Right ventricle myocardium superior (tissue), 1 donor: ENCODE measurements at regions not wholly inside any gene's neighbourhood (a gene's known extent, or its start where the extent isn't known, plus 50 kb on each side); places are given as distances from the start of the nearest gene placed in this dataset.

ENCODE experiments used
- ATAC-seq: fragments of 200-7000 bp; cut with Tn5 transposase; one replicate; pipeline ENCODE4 v1.9.1; 2020; ENCODE audit warnings: mild to moderate bottlenecking; ENCODE audit not compliant: poor library complexity
- DNase-seq: peaks from one replicate; pipeline ENCODE4 v3.0.0-alpha.2; 2020
- intact Hi-C: fragments of 100-400 bp; cut with DNase I; formaldehyde crosslinking; loops from one replicate; pipeline ENCODE4 v1.11.2; 2022
- donor health status: DM: no; HTN: yes; CAD: no; lungs with severe emphysema.

DNA sequence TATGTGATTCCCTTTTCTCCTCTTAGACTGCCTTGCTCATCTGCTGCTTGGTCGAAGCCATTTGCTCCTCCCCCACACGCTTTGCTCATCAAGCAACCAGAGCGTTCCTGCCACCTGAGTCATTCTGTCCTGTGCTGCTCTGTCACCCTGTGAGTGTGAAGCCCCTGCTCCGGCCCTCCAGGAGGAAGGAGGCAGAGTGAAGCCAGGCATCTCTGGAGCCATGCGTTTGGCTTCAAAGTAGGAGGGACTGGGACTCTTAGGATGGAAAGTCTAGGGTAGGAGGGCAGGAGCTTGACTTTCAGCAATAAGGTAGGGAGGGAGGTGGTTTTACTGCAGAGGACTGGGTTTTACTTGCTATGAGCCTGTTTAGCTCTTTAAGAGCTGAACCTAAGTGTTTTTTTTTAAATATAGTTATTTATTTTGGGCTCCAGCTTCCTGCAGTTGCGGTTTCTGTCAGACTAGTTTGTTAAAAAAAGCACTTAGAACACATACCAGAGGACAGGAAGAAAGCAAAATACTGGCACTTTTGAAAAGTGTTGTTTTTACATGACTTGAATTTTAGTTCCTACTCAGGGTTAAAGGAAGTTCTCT is 63.6 kb downstream of the SPINK2 start:
- no peak for ATAC-seq
- DNase-seq = no peak
- intact Hi-C loops = no loop called here

DNA sequence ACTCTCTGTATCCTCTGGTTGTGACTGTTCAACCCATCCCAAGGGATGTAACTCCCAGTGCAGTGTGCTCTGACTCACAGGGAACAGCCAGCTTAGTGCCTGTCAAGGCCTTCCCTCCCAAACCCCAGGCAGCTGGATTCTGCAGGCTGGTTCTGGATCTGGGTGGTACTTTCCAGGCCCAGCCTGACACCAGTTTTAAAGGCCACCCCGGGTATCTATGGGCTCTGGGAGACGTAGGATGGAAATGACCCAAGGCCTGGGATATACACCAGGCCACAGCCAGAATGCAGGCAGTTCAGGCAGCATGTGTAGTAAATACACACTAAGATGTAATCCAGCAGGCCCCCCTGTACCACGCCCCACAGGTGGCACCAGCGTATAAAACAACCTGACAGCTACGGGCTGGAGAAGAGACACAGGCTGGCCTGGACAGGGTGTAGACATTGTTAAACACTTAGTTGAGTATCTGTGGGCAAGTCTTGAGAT is 64.2 kb downstream of the SPINK2 start:
- no peak for ATAC-seq
- intact Hi-C loops = no loop called here
- DNase-seq = no peak

DNA sequence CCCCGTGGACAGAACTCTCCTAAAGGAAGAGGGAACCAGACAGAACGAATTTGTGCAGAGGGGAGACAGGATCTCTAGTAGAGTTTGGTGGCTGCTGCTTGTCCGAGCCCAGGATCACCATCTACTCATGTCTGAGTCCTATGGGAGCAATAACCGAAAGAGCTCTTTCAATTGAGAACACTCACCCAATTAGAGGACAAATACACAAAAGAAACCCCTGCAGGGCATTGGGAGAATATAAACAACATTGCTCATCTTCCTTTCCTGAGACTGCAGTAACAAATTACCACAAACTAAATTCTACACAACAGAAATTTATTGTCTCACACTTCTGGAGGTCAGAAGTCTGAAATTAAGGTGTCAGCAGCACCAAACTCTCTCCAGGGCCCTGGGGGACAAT is 65.6 kb downstream of the SPINK2 start:
- intact Hi-C loops = no loop called here

DNA sequence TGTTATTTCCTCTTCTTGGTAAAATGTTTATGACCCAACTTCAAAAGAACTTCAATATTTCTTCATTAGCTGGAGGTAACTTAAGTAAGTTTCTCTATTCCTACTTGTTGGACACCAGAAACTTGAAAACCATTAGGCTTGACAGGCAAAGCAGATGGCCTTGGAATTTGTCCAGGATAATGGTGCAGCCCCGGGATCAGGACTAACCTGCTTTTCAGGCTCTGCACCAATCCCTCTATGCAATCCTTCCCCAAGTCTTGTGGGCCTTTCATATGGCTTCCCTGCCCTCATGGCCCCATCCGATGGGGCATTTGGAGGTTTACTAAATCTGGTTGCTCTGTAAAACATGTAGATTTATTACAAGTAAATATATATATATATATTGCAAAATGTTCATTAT is 68.5 kb downstream of the SPINK2 start:
- ATAC-seq = no peak
- DNase-seq = no peak
- intact Hi-C loops = no loop called here

More for the DNA sequence above, 65.6 kb downstream of the SPINK2 start:
- no peak for ATAC-seq
- no peak for DNase-seq

DNA sequence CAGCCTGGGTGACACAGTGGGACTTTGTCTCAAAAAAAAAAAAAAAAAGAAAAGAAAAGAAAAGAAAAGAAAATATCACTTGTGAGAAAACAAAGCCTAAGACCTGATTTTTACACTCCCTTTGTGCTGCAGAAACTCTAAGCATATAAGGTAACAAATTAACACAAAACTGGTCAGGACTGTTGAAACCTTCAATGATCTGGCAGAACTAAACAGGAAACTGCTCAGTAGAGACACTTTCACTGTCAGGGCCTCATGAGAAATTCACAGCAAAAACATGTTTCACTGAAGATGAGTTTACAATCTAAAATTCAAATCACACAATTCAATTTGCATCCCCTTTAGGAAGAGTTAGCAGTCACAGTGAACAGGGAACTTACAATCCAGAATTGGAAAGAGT is 69.1 kb upstream of the HOPX start:
- ATAC-seq = no peak
- intact Hi-C loops = no loop called here

DNA sequence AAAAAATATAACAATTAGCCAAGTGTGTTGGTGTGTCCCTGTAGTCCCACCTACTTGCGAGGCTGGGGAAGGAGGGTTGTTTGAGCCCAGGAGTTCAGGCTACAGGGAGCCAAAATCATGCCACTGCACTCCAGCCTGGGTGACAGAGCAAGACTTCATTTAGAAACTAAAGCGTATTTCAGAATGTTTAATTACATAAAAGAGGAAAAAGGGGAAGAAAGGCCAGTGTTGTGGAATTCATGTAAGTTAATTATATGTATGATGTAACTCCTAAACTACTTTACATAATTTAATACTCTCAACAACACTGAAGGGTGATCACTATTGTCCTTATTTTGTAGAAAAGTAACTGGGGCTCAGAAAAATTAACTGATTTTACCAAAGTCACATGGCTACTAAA is 67.2 kb upstream of the HOPX start:
- intact Hi-C loops = no loop called here

More for the DNA sequence above, 69.1 kb upstream of the HOPX start:
- DNase-seq = no peak

DNA sequence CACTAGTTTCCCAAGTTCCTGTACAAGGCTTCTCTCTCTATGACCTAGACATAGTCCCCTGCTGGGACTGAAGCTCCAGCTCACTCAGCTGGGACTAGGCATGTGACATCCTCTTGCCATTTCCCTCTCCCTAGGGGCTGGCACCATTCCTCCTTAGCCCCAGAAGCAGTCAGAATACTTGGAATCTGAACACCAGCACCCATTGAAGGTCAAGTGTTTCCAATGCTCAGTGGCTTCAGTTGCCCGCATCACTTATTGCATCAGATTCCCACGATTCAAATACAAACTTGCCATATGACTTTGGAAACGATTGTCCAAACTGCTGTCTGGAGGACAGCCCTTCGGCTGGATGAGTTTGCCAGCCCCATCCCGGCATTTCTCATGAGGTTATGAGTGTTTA is 65.5 kb upstream of the HOPX start:
- ATAC-seq (no peak), DNase-seq (no peak)
- intact Hi-C loops = no loop called here

More for the DNA sequence above, 67.2 kb upstream of the HOPX start:
- ATAC-seq (no peak), DNase-seq (no peak)

DNA sequence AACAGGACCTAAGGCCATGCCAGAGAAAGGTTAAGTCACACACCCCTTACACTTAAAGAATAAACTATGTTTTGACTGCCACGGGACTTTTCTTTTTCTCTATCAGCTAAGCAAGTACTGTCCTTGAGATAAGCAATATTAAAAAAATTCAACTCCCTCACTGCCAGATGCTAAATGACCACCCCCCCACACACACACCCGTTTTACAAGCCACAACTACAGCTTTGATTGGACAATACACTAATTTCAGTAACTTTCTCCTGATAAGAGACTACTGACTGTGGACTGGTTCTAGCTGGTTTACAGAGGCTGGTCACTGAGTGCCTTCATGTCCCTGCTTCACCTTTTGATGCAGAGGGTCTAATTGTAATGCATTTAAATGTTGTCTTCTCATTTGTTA is 63.9 kb upstream of the HOPX start:
- intact Hi-C loops = no loop called here
- DNase-seq = no peak
- ATAC-seq = no peak

DNA sequence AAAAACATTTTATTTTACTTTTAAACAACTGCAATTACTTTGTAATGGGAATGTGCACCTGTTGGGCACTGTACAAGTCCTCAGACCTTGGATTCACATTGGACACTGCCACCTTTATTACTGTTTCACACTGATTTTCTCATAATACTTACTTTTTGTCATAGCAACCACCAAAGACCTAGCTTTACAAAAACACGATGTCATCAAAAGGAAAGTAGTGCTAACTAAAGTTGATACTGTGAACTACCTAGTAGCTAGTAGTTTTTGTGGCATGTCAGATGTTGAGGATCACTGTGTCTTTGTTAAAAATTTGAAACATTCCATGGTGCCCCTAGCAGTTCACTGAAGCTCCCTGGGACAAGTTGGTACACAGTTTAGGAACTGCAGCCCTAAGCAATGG is 62.9 kb upstream of the HOPX start:
- intact Hi-C loops = no loop called here
- DNase-seq (no peak), ATAC-seq (no peak)

DNA sequence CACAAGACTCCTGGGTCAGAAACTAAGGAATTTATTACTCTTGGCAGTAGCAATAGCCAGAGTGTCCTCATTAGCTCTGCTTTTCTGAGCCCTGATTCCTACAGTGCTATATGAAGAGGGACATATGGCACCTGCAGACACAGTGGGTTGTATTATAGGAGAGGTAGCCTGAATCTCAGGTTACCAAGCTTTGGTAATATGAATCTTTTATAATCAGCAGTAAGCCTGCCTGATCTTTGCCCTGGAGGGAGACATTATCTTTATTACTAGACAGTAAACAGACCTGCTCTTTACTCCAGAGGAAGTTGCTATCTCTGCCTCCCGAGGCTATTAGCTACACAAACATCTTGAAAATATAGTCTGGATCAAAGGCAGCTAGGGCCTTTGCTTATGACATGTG is 62.5 kb upstream of the HOPX start:
- intact Hi-C loops = no loop called here
- ATAC-seq = no peak
- no peak for DNase-seq

DNA sequence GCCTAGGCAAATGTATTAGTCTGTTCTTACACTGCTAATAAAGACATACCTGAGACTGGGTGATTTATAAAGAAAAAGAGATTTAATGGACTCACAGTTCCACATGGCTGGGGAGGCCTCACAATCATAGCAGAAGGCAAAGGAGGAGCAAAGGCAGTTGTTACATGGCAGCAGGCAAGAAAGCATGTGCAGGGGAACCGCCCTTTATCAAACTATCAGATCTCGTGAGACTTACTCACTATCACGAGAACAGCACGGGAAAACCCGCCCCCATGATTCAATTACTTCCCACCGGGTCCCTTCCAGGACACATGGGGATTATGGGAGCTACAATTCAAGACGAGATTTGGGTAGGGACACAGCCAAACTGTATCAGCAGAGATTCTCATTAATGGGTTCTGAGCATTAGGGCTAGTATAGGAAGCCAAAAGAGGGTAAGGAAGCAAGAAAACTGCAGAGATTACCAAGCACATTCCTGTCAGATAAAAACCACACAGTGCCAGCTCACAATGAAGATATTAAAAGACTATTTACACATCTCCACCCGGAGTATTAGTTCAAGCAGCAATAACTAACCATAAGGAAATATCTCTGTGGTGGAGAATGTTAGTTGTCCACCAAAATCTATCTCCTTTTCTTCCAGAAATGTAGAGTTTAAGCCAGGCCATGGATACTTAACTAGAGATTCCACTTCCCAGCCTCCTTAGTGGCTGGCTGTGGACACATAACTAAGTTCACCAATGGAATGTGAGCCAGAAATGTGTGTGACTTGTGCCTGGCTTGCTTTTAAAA is 61.2 kb upstream of the HOPX start:
- ATAC-seq = no peak
- DNase-seq = no peak
- intact Hi-C loops = no loop called here

DNA sequence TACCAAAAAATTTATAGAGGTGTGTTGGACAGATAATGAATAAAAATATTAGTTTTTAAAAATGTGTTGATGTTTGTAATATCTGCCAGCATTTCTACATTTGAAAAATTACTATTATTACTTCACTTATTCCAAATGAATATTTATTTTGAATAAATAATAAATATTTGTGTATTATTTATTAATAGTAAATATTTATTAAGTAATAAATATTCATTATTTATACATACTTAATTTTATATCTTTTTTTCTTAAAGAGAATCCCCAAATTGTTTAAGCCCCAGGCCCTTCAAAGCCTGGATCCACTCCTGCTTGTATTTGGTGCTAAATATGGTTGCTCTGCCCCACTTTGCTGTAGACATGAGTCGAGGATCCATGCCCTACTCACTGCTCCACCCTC is 60.5 kb upstream of the HOPX start:
- ATAC-seq (no peak), DNase-seq (no peak)
- intact Hi-C loops = no loop called here

DNA sequence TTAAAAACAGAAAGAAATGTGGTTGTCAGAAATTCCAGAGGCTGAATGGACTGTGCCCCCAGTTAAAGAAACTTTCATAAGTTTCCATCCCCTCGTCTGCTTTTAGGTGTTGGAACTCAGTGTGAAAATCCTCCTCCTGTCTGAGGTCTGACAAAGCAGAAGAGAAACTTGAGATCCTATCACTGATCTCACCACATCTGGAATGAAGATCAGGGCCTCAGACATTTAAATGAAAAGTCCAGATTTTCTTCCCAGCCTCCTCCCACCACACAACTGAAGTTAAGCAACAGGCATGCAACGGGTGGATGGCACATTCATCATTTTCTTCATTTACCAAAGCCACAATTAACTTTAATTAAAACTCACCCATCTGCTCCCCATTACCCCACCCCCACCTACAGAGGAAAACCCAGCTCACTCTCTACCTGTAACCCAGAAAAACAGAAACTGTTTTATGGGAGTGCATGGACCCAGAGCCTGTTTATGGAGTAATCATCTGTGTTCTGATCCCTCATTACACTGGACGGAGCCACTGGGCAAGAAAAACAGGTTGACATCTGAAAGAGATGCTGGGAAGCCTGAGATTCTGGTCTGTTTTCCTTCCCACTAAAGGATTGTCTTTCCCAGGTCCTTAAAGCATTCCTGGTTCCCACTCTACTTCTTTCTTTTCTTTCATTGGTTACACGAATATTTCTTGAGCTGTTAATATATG is 58.1 kb upstream of the HOPX start:
- intact Hi-C loops = no loop called here
- ATAC-seq (no peak), DNase-seq (no peak)

DNA sequence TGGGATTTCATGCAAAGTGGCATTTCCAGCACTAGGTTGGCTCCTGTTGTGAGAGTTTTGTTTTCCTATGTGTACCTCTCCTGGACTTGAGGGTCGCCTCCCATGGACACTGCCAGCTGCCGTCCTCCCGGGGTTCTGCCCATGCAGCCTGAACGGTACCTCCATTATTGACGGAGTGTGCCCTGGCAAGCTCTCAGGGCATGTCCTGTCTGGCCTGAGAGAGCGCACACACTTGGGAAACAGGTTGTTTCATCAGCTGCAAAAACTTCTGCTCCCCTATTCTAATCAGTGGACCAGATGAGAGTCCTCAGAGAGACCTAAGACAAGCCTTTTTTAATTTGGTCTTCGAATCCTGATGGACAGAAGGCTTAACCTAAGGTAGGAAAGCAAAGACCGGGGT is 56.6 kb upstream of the HOPX start:
- DNase-seq (no peak), ATAC-seq (no peak)
- intact Hi-C loops = no loop called here

DNA sequence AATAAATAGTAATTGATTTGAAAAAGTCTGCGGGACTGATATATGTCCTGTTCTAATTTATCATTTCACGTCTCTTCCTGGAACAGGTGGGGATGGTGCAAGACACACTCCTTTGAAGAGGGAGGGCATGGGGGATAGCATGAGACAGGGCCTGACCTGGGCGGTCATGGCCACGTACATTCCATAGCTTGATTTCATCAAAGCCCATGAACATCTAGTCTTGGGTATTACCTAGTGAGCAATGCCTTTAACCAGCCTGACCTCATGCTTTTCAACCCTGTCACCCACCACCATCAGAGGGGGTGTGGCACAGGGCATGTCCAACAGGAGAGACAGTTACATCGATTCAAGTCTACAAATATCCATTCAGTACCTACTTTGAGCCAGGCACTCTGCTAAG is 52.3 kb upstream of the HOPX start:
- DNase-seq = no peak
- intact Hi-C loops = no loop called here

DNA sequence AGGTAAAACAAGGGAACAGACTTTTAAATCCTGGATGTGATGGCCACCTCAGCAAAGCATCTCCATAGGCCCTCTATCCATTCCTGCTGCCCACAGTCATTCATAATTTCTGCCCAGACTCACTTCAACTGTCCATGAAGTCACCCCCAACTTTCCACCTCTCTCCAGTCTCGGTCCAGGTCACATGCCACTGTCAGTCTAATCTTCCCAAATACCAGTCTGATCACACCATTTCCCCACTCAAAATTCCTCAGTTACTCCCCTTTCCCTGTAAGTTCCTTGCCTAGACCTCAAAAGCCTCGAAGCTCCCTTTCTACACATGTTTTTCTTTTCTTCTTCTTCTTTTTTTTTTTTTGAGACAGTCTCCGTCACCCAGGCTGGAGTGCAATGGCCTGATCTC is 51.2 kb upstream of the HOPX start:
- no peak for DNase-seq
- intact Hi-C loops = no loop called here
- no peak for ATAC-seq

More for the DNA sequence above, 52.3 kb upstream of the HOPX start:
- no peak for ATAC-seq

DNA sequence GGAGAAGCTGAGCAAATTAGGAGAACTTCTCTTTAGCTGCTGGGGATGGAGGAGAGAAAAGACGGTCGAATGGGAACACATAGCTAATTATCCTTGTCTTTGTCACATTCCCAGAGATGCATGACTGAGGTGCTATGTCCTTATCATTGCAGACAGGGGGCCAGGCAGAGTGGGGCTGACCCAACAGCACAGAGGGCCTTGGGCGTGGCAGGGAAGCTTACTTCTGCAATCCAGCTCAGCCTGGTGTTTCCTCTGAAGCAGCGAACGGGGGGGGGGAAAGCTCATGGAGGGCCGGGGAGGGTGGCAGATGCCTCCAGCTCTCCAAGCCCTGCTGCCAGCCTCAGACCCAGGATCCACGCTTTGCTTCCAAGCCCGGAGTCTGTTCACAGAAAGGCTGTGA is 50.8 kb upstream of the HOPX start:
- intact Hi-C loops = no loop called here
- ATAC-seq (peak; percentile 47), DNase-seq (peak; percentile 64)
